Liver (tissue), 8 donors: ENCODE measurements at regions not wholly inside any gene's neighbourhood (a gene's known extent, or its start where the extent isn't known, plus 50 kb on each side); places are given as distances from the start of the nearest gene placed in this dataset.

Source experiments
- DNase-seq: peaks from one replicate; pipeline ENCODE4 v3.0.0-alpha.2; 2017; ENCODE audit warnings: low spot score
- H3K27ac ChIP-seq, 2 donors: one replicate each; pipeline ENCODE4 v1.7.0; 2013; ENCODE audit warnings: inconsistent platforms in 2 of 2, low read length in 2 of 2, control low read depth in 1 of 2, low read depth in 1 of 2, mild to moderate bottlenecking in 1 of 2
- H3K27me3 ChIP-seq, 4 donors: one replicate each; pipeline versions ENCODE4 v1.6.1 to v1.7.0; 2013; ENCODE audit warnings: low read length in 3 of 4, inconsistent platforms in 1 of 4, mild to moderate bottlenecking in 1 of 4, moderate library complexity in 1 of 4; ENCODE audit not compliant: control insufficient read depth in 4 of 4, insufficient read depth in 4 of 4
- H3K36me3 ChIP-seq, 4 donors: one replicate each; pipeline versions ENCODE4 v1.6.1 to v1.7.0; 2013; ENCODE audit warnings: low read length in 3 of 4, mild to moderate bottlenecking in 3 of 4, low read depth in 1 of 4, moderate library complexity in 1 of 4; ENCODE audit not compliant: control insufficient read depth in 4 of 4, insufficient read depth in 3 of 4
- H3K4me1 ChIP-seq, 4 donors: one replicate each; pipeline versions ENCODE4 v1.6.1 to v1.7.0; 2013; ENCODE audit warnings: low read length in 3 of 4, mild to moderate bottlenecking in 3 of 4, moderate library complexity in 1 of 4; ENCODE audit not compliant: control insufficient read depth in 4 of 4, insufficient read depth in 4 of 4
- H3K4me3 ChIP-seq, 3 donors: one replicate each; pipeline versions ENCODE4 v1.6.1 to v1.7.0; 2013; ENCODE audit warnings: low read length in 3 of 3, control low read depth in 1 of 3, low read depth in 1 of 3, mild to moderate bottlenecking in 1 of 3
- H3K9ac ChIP-seq, 2 donors: one replicate each; pipeline ENCODE4 v1.7.0; 2013; ENCODE audit warnings: low read length in 2 of 2, mild to moderate bottlenecking in 2 of 2, moderate library complexity in 2 of 2, control low read depth in 1 of 2, low read depth in 1 of 2
- H3K9me3 ChIP-seq, 4 donors: one replicate each; pipeline versions ENCODE4 v1.6.1 to v1.7.0; 2013; ENCODE audit warnings: low read length in 3 of 4; ENCODE audit not compliant: control insufficient read depth in 4 of 4
- ATF3 ChIP-seq: IDR thresholded peaks from 2 replicates; pipeline ENCODE4 v1.6.1; 2016; ENCODE audit warnings: antibody characterized with exemption
- CTCF ChIP-seq: fragments of 150-350 bp; IDR thresholded peaks from 2 replicates; pipeline ENCODE4 v1.5.1; 2017; ENCODE audit warnings: improper control_type of control experiment, low read depth, low read length; ENCODE audit not compliant: missing input control
- FOXA1 ChIP-seq: IDR thresholded peaks from 2 replicates; pipeline ENCODE4 v1.6.1; 2016; ENCODE audit warnings: antibody characterized with exemption
- HNF4A ChIP-seq, 2 donors: conservative IDR thresholded peaks; 2 replicates each; pipeline ENCODE4 v1.6.1; 2016; ENCODE audit warnings: antibody characterized with exemption in 2 of 2, mild to moderate bottlenecking in 2 of 2
- HNF4G ChIP-seq: IDR thresholded peaks from 2 replicates; pipeline ENCODE4 v1.6.1; 2016; ENCODE audit warnings: antibody characterized with exemption
- JUND ChIP-seq, 2 donors: IDR thresholded peaks; 2 replicates each; pipeline ENCODE4 v1.6.1; 2016; ENCODE audit warnings: antibody characterized with exemption in 2 of 2
- MAX ChIP-seq: IDR thresholded peaks from 2 replicates; pipeline ENCODE4 v1.6.1; 2016; ENCODE audit warnings: antibody characterized with exemption
- NR2F2 ChIP-seq: IDR thresholded peaks from 2 replicates; pipeline ENCODE4 v1.6.1; 2016; ENCODE audit warnings: antibody characterized with exemption
- RAD21 ChIP-seq, 2 donors: IDR thresholded peaks; 2 replicates each; pipeline ENCODE4 v1.6.1; 2016; ENCODE audit warnings: antibody characterized with exemption in 2 of 2, mild to moderate bottlenecking in 2 of 2
- REST ChIP-seq: IDR thresholded peaks from 2 replicates; pipeline ENCODE4 v1.6.1; 2016; ENCODE audit warnings: antibody characterized with exemption, mild to moderate bottlenecking
- RXRA ChIP-seq, 2 donors: IDR thresholded peaks; 2 replicates each; pipeline ENCODE4 v1.6.1; 2017 to 2018; ENCODE audit warnings: antibody characterized with exemption in 2 of 2, mild to moderate bottlenecking in 1 of 2
- SP1 ChIP-seq: IDR thresholded peaks from 2 replicates; pipeline ENCODE4 v1.6.1; 2018; ENCODE audit warnings: antibody characterized with exemption, mild to moderate bottlenecking
- TAF1 ChIP-seq: conservative IDR thresholded peaks from 2 replicates; pipeline ENCODE4 v1.6.1; 2016; ENCODE audit warnings: antibody characterized with exemption, mild to moderate bottlenecking
- YY1 ChIP-seq: IDR thresholded peaks from 2 replicates; pipeline ENCODE4 v1.6.1; 2016; ENCODE audit warnings: antibody characterized with exemption, mild to moderate bottlenecking
- ZBTB33 ChIP-seq: IDR thresholded peaks from 2 replicates; pipeline ENCODE4 v1.6.1; 2016; ENCODE audit warnings: antibody characterized with exemption
- WGBS: extraction: QIAGEN DNeasy Blood & Tissue Kit; methylation state at CpG from one replicate; pipeline ENCODE4 v1.1.7; 2013; 5-methylcytosine and 5-hydroxymethylcytosine counted together
- donor health status: healthy.
- donor health status: healthy.
- donor health status: healthy.
- donor health status: healthy.
- donor health status: healthy.

- H3K27ac ChIP-seq, result no peak overlapping the region
These were observed 142.4 kb upstream of the ERCC6L2 start for GRCh38 chr9:95732802-95733688.

GRCh38 chr9:95731876-95732275, 143.6 kb upstream of the ERCC6L2 start:
- no peak for DNase-seq
- 97% methylated on average over 3 of the region's 3 CpGs for WGBS
- no peak overlapping the region for H3K4me3 ChIP-seq
- H3K27ac ChIP-seq, result no peak overlapping the region
- H3K9ac ChIP-seq, result no peak overlapping the region
- no peaks in the 10 kb centered on the region for H3K4me1 ChIP-seq
- no peaks in the 10 kb centered on the region for H3K27me3 ChIP-seq
- no peaks in the 10 kb centered on the region for H3K36me3 ChIP-seq
- H3K9me3 ChIP-seq, result no peaks in the 10 kb centered on the region
- no peak for TF ChIP-seq NR2F2
- no peak for TF ChIP-seq HNF4G
- no peak for TF ChIP-seq JUND (IDR thresholded peaks at IDR 0.05)
- no peak for TF ChIP-seq HNF4A (conservative IDR thresholded peaks at IDR 0.05)
- no peak for TF ChIP-seq YY1
- no peak for TF ChIP-seq RXRA (IDR thresholded peaks at IDR 0.05)
- no peak for TF ChIP-seq MAX
- no peak for TF ChIP-seq ZBTB33
- TF ChIP-seq FOXA1, result no peak
- TF ChIP-seq TAF1, result no peak
- no peak for TF ChIP-seq RAD21 (IDR thresholded peaks at IDR 0.05)
- no peak for TF ChIP-seq REST
- TF ChIP-seq SP1, result no peak
- no peak for TF ChIP-seq ATF3

More at GRCh38 chr9:95732802-95733688, 142.4 kb upstream of the ERCC6L2 start:
- no peaks in the 10 kb centered on the region for H3K9me3 ChIP-seq
- no peak overlapping the region for H3K4me3 ChIP-seq
- 72% methylated on average over 6 of the region's 6 CpGs for WGBS
- H3K4me1 ChIP-seq, result no peaks in the 10 kb centered on the region
- DNase-seq, result no peak
- H3K27me3 ChIP-seq, result no peaks in the 10 kb centered on the region
- TF ChIP-seq RXRA (IDR thresholded peaks at IDR 0.05), result peak in 1 of 2 donors; percentile 11
- TF ChIP-seq ZBTB33, result no peak
- peak; percentile 92 for TF ChIP-seq NR2F2
- no peak for TF ChIP-seq TAF1
- TF ChIP-seq CTCF, result no peak
- no peaks in the 10 kb centered on the region for H3K36me3 ChIP-seq
- H3K9ac ChIP-seq, result no peak overlapping the region
